Mesendoderm (in vitro differentiated cells): ENCODE measurements at regions not wholly inside any gene's neighbourhood (a gene's known extent, or its start where the extent isn't known, plus 50 kb on each side); places are given as distances from the start of the nearest gene placed in this dataset.

Experiments
- DNase-seq: peaks from one replicate; pipeline ENCODE4 v3.0.0; 2013
- H2AK5ac ChIP-seq: 2 replicates; pipeline ENCODE4 v1.6.1; 2013; ENCODE audit warnings: low read length, inconsistent platforms
- H2BK120ac ChIP-seq: 2 replicates; pipeline ENCODE4 v1.6.1; 2013; ENCODE audit warnings: low read depth, mild to moderate bottlenecking, low read length, moderate library complexity, mixed read lengths
- H2BK15ac ChIP-seq: replicated peaks from 2 replicates; pipeline ENCODE4 v1.6.1; 2013; ENCODE audit warnings: low read depth, mild to moderate bottlenecking, moderate library complexity
- H2BK5ac ChIP-seq: 2 replicates; pipeline ENCODE4 v1.6.1; 2013; ENCODE audit warnings: low read length, inconsistent platforms
- H3K18ac ChIP-seq: 2 replicates; pipeline ENCODE4 v1.6.1; 2013; ENCODE audit warnings: mild to moderate bottlenecking, low read length, mixed read lengths
- H3K23ac ChIP-seq: one replicate; pipeline ENCODE4 v1.6.1; 2013; ENCODE audit warnings: low read length
- H3K27ac ChIP-seq: 2 replicates; pipeline ENCODE4 v1.5.1; 2013; ENCODE audit warnings: low read depth, mild to moderate bottlenecking, inconsistent platforms, low read length, moderate library complexity
- H3K27me3 ChIP-seq: 2 replicates; pipeline ENCODE4 v1.6.1; 2013; ENCODE audit warnings: low read length, control low read depth, mild to moderate bottlenecking, inconsistent platforms; ENCODE audit not compliant: insufficient read depth, poor library complexity
- H3K36me3 ChIP-seq: 2 replicates; pipeline ENCODE4 v1.6.1; 2013; ENCODE audit warnings: low read length, inconsistent platforms; ENCODE audit not compliant: control insufficient read depth, insufficient read depth
- H3K4ac ChIP-seq: one replicate; pipeline ENCODE4 v1.6.1; 2013; ENCODE audit warnings: low read depth, mild to moderate bottlenecking, low read length, moderate library complexity
- H3K4me1 ChIP-seq: 2 replicates; pipeline ENCODE4 v1.6.1; 2013; ENCODE audit warnings: low read depth, low read length, inconsistent platforms; ENCODE audit not compliant: control insufficient read depth
- H3K4me2 ChIP-seq: 2 replicates; pipeline ENCODE4 v1.6.1; 2013; ENCODE audit warnings: low read length
- H3K4me3 ChIP-seq: 2 replicates; pipeline ENCODE4 v1.5.1; 2013; ENCODE audit warnings: mild to moderate bottlenecking, low read length
- H3K56ac ChIP-seq: one replicate; pipeline ENCODE4 v1.6.1; 2013; ENCODE audit warnings: low read length
- H3K79me1 ChIP-seq: 2 replicates; pipeline ENCODE4 v1.6.1; 2013; ENCODE audit warnings: low read length, inconsistent platforms
- H3K79me2 ChIP-seq: 2 replicates; pipeline ENCODE4 v1.6.1; 2013; ENCODE audit warnings: mild to moderate bottlenecking, low read length; ENCODE audit not compliant: control insufficient read depth, insufficient read depth
- H3K9ac ChIP-seq: 2 replicates; pipeline ENCODE4 v1.6.1; 2013; ENCODE audit warnings: low read length, inconsistent platforms
- H4K5ac ChIP-seq: one replicate; pipeline ENCODE4 v1.6.1; 2013; ENCODE audit warnings: low read length
- H4K8ac ChIP-seq: one replicate; pipeline ENCODE4 v1.6.1; 2013; ENCODE audit warnings: low read depth, mild to moderate bottlenecking, control low read depth, low read length, moderate library complexity
- WGBS: extraction: QIAGEN DNeasy Blood & Tissue Kit; methylation state at CpG from one replicate; pipeline ENCODE4 v1.1.7; 2013; ENCODE audit warnings: low lambda C conversion rate, missing lambda C conversion rate; ENCODE audit not compliant: insufficient coverage; ENCODE audit errors: extremely low coverage; 5-methylcytosine and 5-hydroxymethylcytosine counted together

- H2BK120ac ChIP-seq: no peak overlapping the region
- H3K9ac ChIP-seq: no peak overlapping the region
- H3K4me3 ChIP-seq: no peak overlapping the region
- no CpG with 5 or more reads among the region's 5 CpGs for WGBS
- no peak overlapping the region for H3K27ac ChIP-seq
- H4K5ac ChIP-seq: no peak overlapping the region
- no peaks in the 10 kb centered on the region for H3K27me3 ChIP-seq
- no peak overlapping the region for H2BK5ac ChIP-seq
- H2BK15ac ChIP-seq: no peak overlapping the region
- H3K79me1 ChIP-seq: no peaks in the 10 kb centered on the region
- no peak overlapping the region for H3K23ac ChIP-seq
- no peak overlapping the region for H3K4me2 ChIP-seq
- H3K79me2 ChIP-seq: no peaks in the 10 kb centered on the region
- H3K56ac ChIP-seq: no peak overlapping the region
- H4K8ac ChIP-seq: no peak overlapping the region
- DNase-seq: no peak
- no peaks in the 10 kb centered on the region for H3K4me1 ChIP-seq
- H3K36me3 ChIP-seq: no peaks in the 10 kb centered on the region
- H2AK5ac ChIP-seq: no peak overlapping the region
- no peak overlapping the region for H3K4ac ChIP-seq
- H3K18ac ChIP-seq: no peak overlapping the region
These were observed 387.2 kb downstream of the TRIB2 start for GRCh38 chr2:13103778-13104493.

GRCh38 chr2:13104723-13105122, 388.0 kb downstream of the TRIB2 start:
- no peak overlapping the region for H2BK5ac ChIP-seq
- H3K36me3 ChIP-seq: no peaks in the 10 kb centered on the region
- no peaks in the 10 kb centered on the region for H3K27me3 ChIP-seq
- H4K5ac ChIP-seq: no peak overlapping the region
- no peak overlapping the region for H2BK120ac ChIP-seq
- no peak overlapping the region for H3K27ac ChIP-seq
- H3K56ac ChIP-seq: no peak overlapping the region
- no peak overlapping the region for H3K4me3 ChIP-seq
- no peak overlapping the region for H4K8ac ChIP-seq
- H2BK15ac ChIP-seq: no peak overlapping the region
- H3K4ac ChIP-seq: no peak overlapping the region
- H3K18ac ChIP-seq: no peak overlapping the region
- no peak overlapping the region for H3K23ac ChIP-seq
- H3K4me2 ChIP-seq: no peak overlapping the region
- no peaks in the 10 kb centered on the region for H3K79me1 ChIP-seq
- H3K79me2 ChIP-seq: no peaks in the 10 kb centered on the region
- H2AK5ac ChIP-seq: no peak overlapping the region
- no peaks in the 10 kb centered on the region for H3K4me1 ChIP-seq
- H3K9ac ChIP-seq: no peak overlapping the region
- DNase-seq: no peak

GRCh38 chr2:13106302-13106701, 389.6 kb downstream of the TRIB2 start:
- no peaks in the 10 kb centered on the region for H3K4me1 ChIP-seq

GRCh38 chr2:13109516-13109915, 392.8 kb downstream of the TRIB2 start:
- Histone ChIP-seq H3K56ac (no peak overlapping the region), H4K5ac (no peak overlapping the region), H3K27ac (no peak overlapping the region), H2BK15ac (no peak overlapping the region), H3K4me2 (no peak overlapping the region), H3K4ac (no peak overlapping the region), H3K4me3 (no peak overlapping the region), H2AK5ac (no peak overlapping the region), H3K4me1 (no peaks in the 10 kb centered on the region), H3K27me3 (no peaks in the 10 kb centered on the region), H4K8ac (no peak overlapping the region), H3K79me2 (no peaks in the 10 kb centered on the region), H3K36me3 (no peaks in the 10 kb centered on the region), H2BK120ac (no peak overlapping the region), H3K23ac (no peak overlapping the region), H3K79me1 (no peaks in the 10 kb centered on the region), H2BK5ac (no peak overlapping the region), H3K18ac (no peak overlapping the region), H3K9ac (no peak overlapping the region)
- DNase-seq: no peak
- no CpG with 5 or more reads among the region's 3 CpGs for WGBS

More at GRCh38 chr2:13106302-13106701, 389.6 kb downstream of the TRIB2 start:
- Histone ChIP-seq H2BK15ac (no peak overlapping the region), H2BK5ac (no peak overlapping the region), H3K79me1 (no peaks in the 10 kb centered on the region), H3K23ac (no peak overlapping the region), H3K4ac (no peak overlapping the region), H3K27ac (no peak overlapping the region), H3K36me3 (no peaks in the 10 kb centered on the region), H3K79me2 (no peaks in the 10 kb centered on the region), H3K4me3 (no peak overlapping the region), H3K56ac (no peak overlapping the region), H4K5ac (no peak overlapping the region), H3K18ac (no peak overlapping the region), H2BK120ac (no peak overlapping the region), H3K9ac (no peak overlapping the region), H4K8ac (no peak overlapping the region), H3K4me2 (no peak overlapping the region), H2AK5ac (no peak overlapping the region), H3K27me3 (no peaks in the 10 kb centered on the region)
- 100% methylated on average over 1 of the region's 3 CpGs for WGBS
- DNase-seq: no peak

GRCh38 chr2:13110825-13111224, 394.1 kb downstream of the TRIB2 start:
- H2BK120ac ChIP-seq: no peak overlapping the region
- no peak overlapping the region for H2BK15ac ChIP-seq
- no peaks in the 10 kb centered on the region for H3K27me3 ChIP-seq
- no CpG with 5 or more reads among the region's 3 CpGs for WGBS
- H3K4me1 ChIP-seq: no peaks in the 10 kb centered on the region
- H3K9ac ChIP-seq: no peak overlapping the region
- no peak overlapping the region for H3K4me3 ChIP-seq
- H3K18ac ChIP-seq: no peak overlapping the region
- H2AK5ac ChIP-seq: no peak overlapping the region
- no peaks in the 10 kb centered on the region for H3K79me1 ChIP-seq
- no peak overlapping the region for H3K27ac ChIP-seq
- H3K79me2 ChIP-seq: no peaks in the 10 kb centered on the region
- no peak overlapping the region for H4K5ac ChIP-seq
- H3K36me3 ChIP-seq: no peaks in the 10 kb centered on the region
- H4K8ac ChIP-seq: no peak overlapping the region
- H3K56ac ChIP-seq: no peak overlapping the region
- no peak overlapping the region for H3K23ac ChIP-seq
- no peak overlapping the region for H3K4me2 ChIP-seq
- H3K4ac ChIP-seq: no peak overlapping the region
- DNase-seq: no peak
- H2BK5ac ChIP-seq: no peak overlapping the region

- Histone ChIP-seq H4K8ac (no peak overlapping the region), H3K4me3 (no peak overlapping the region), H3K79me1 (no peaks in the 10 kb centered on the region), H2BK5ac (no peak overlapping the region), H2AK5ac (no peak overlapping the region), H3K9ac (no peak overlapping the region), H4K5ac (no peak overlapping the region), H3K4me2 (no peak overlapping the region), H3K79me2 (no peaks in the 10 kb centered on the region), H3K27ac (no peak overlapping the region), H3K4ac (no peak overlapping the region), H3K36me3 (no peaks in the 10 kb centered on the region), H3K27me3 (no peaks in the 10 kb centered on the region), H3K4me1 (no peaks in the 10 kb centered on the region), H3K56ac (no peak overlapping the region), H2BK15ac (no peak overlapping the region), H3K18ac (no peak overlapping the region), H3K23ac (no peak overlapping the region), H2BK120ac (no peak overlapping the region)
- no peak for DNase-seq
- no CpG with 5 or more reads among the region's 4 CpGs for WGBS
These were observed 396.3 kb downstream of the TRIB2 start for GRCh38 chr2:13113002-13113401.
